WTC11 (cell line): ENCODE measurements at regions not wholly inside any gene's neighbourhood (a gene's known extent, or its start where the extent isn't known, plus 50 kb on each side); places are given as distances from the start of the nearest gene placed in this dataset.
"Not testable (repeated sequence)": the region's sequence is repeated elsewhere in the genome, so short reads cannot be mapped to it uniquely, and the experiment has no call there.

Experiments
- ATAC-seq: fragments of 200-7000 bp; cut with Tn5 transposase; 2 replicates; pipeline ENCODE4 v1.10.0; 2021; ENCODE audit warnings: mild to moderate bottlenecking, moderate library complexity
- CTCF ChIA-PET: fragments of 300-600 bp; sonication (Branson Sonifier 250); formaldehyde crosslinking; loops from one replicate; lab custom pipeline; 2021; ENCODE audit warnings: antibody characterized with exemption; lab: Charles Lee
- POLR2A ChIA-PET: fragments of 350-600 bp; sonication (Branson Sonifier 250); formaldehyde crosslinking; loops from one replicate; lab custom pipeline; 2021; ENCODE audit warnings: antibody characterized with exemption; lab: Charles Lee
- DNase-seq: peaks from one replicate; pipeline ENCODE4 v3.0.0; 2021; ENCODE audit warnings: low spot score
- H3K27ac Mint-ChIP-seq: 2 replicates; pipeline ENCODE4 v1.8.0; 2021; ENCODE audit warnings: mixed read lengths
- H3K27me3 Mint-ChIP-seq: 2 replicates; pipeline ENCODE4 v1.8.0; 2021; ENCODE audit warnings: low read depth, mild to moderate bottlenecking, moderate library complexity, mixed read lengths
- H3K36me3 Mint-ChIP-seq: 2 replicates; pipeline ENCODE4 v1.8.0; 2021; ENCODE audit warnings: mixed read lengths
- H3K4me1 Mint-ChIP-seq: 2 replicates; pipeline ENCODE4 v1.8.0; 2022; ENCODE audit warnings: mixed read lengths
- H3K4me3 Mint-ChIP-seq: 2 replicates; pipeline ENCODE4 v1.8.0; 2021; ENCODE audit warnings: mild to moderate bottlenecking, moderate library complexity, mixed read lengths
- H3K9me3 Mint-ChIP-seq: 2 replicates; pipeline ENCODE4 v1.8.0; 2021; ENCODE audit warnings: mixed read lengths
- CBFB ChIP-seq: sonication (generic); formaldehyde crosslinking; IDR thresholded peaks from 2 replicates; pipeline ENCODE4 v1.8.1; 2022; ENCODE audit warnings: mild to moderate bottlenecking, low read depth, missing genetic modification reagents
- CREB1 ChIP-seq: sonication (generic); formaldehyde crosslinking; IDR thresholded peaks from 2 replicates; pipeline ENCODE4 v1.8.0; 2023; ENCODE audit warnings: mild to moderate bottlenecking, missing genetic modification reagents
- ERG ChIP-seq: fragments of 250-450 bp; sonication (Bioruptor Pico); IDR thresholded peaks from 2 replicates; pipeline ENCODE4 v1.8.0; 2021; ENCODE audit warnings: mild to moderate bottlenecking
- ESRRA ChIP-seq: sonication (generic); formaldehyde crosslinking; IDR thresholded peaks from 2 replicates; pipeline ENCODE4 v1.8.1; 2022; ENCODE audit warnings: mild to moderate bottlenecking, missing genetic modification reagents, borderline replicate concordance
- GRHL2 ChIP-seq: fragments of 250-450 bp; sonication (Bioruptor Pico); IDR thresholded peaks from 2 replicates; pipeline ENCODE4 v1.8.0; 2022; ENCODE audit warnings: mild to moderate bottlenecking, moderate library complexity; ENCODE audit not compliant: insufficient replicate concordance, severe bottlenecking
- MYBL2 ChIP-seq: sonication (generic); formaldehyde crosslinking; IDR thresholded peaks from 2 replicates; pipeline ENCODE4 v1.8.1; 2023; ENCODE audit warnings: mild to moderate bottlenecking, moderate library complexity, missing genetic modification reagents
- NFE2L1 ChIP-seq: sonication (generic); formaldehyde crosslinking; IDR thresholded peaks from 2 replicates; pipeline ENCODE4 v1.8.1; 2023; ENCODE audit warnings: missing genetic modification reagents
- PRDM15 ChIP-seq: sonication (generic); formaldehyde crosslinking; IDR thresholded peaks from 2 replicates; pipeline ENCODE4 v1.8.0; 2022; ENCODE audit warnings: missing genetic modification reagents
- SMAD3 ChIP-seq: sonication (generic); formaldehyde crosslinking; IDR thresholded peaks from 2 replicates; pipeline ENCODE4 v1.8.0; 2022; ENCODE audit warnings: missing genetic modification reagents, mild to moderate bottlenecking, borderline replicate concordance
- TEAD1 ChIP-seq: sonication (generic); formaldehyde crosslinking; IDR thresholded peaks from 2 replicates; pipeline ENCODE4 v1.8.0; 2022; ENCODE audit warnings: mild to moderate bottlenecking, missing genetic modification reagents
- TEAD4 ChIP-seq: sonication (generic); formaldehyde crosslinking; IDR thresholded peaks from 2 replicates; pipeline ENCODE4 v1.8.0; 2022; ENCODE audit warnings: mild to moderate bottlenecking, missing genetic modification reagents
- ZNF263 ChIP-seq: sonication (generic); formaldehyde crosslinking; IDR thresholded peaks from 2 replicates; pipeline ENCODE4 v1.8.1; 2022; ENCODE audit warnings: low read depth, mild to moderate bottlenecking, moderate library complexity, missing genetic modification reagents
- ZNF532 ChIP-seq: fragments of 250-450 bp; sonication (Bioruptor Pico); IDR thresholded peaks from 2 replicates; pipeline ENCODE4 v1.9.0; 2021; ENCODE audit warnings: mild to moderate bottlenecking, borderline replicate concordance
- TF ChIP-seq, protein P1 (sequence below): sonication (generic); formaldehyde crosslinking; IDR thresholded peaks from 2 replicates; pipeline ENCODE4 v1.8.1; 2023; ENCODE audit warnings: mild to moderate bottlenecking, moderate library complexity, missing genetic modification reagents

DNA sequence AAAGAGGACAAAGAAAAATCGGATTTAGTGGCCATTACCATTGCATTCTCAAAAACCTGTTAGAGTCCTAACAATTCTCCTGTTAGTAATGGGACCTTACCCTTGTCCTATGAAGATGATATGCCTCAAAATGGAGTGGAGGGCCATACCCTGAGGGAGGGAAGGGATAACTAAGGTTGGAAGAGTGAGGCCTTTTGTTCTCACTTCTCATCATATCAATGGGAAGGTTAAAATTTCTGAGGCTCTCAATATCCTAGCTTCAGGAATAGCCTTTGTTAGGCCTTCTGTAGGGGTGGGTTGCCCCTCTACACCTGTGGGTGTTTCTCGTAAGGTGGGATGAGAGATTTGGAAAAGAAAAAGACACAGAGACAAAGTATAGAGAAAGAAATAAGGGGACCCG, 109.4 kb upstream of the SGIP1 start:
- H3K27me3 Mint-ChIP-seq, H3K4me3 Mint-ChIP-seq, DNase-seq, CTCF ChIA-PET, POLR2A ChIA-PET: not testable (repeated sequence)
- ATAC-seq: peak; percentile 71
- peaks cover 41% of the 10 kb centered on the region for H3K9me3 Mint-ChIP-seq
- peaks cover 32% of the 10 kb centered on the region for H3K36me3 Mint-ChIP-seq
- peaks cover 24% of the 10 kb centered on the region for H3K4me1 Mint-ChIP-seq
- peak overlapping the region; percentile 90; the same call in 1 of the 2 replicates for H3K27ac Mint-ChIP-seq

- H3K9me3 Mint-ChIP-seq: peaks cover 52% of the 10 kb centered on the region
- CTCF ChIA-PET: no interaction called here
- no peak overlapping the region for H3K27ac Mint-ChIP-seq
- TF ChIP-seq GRHL2 (CRISPR knock-in tag) (no peak), TEAD1 (CRISPR knock-in tag) (no peak), PRDM15 (CRISPR knock-in tag) (no peak), ERG (CRISPR knock-in tag) (no peak), TEAD4 (no peak), MYBL2 (CRISPR knock-in tag) (no peak), NFE2L1 (CRISPR knock-in tag) (no peak), ZNF263 (CRISPR knock-in tag) (no peak), ESRRA (CRISPR knock-in tag) (no peak), CBFB (CRISPR knock-in tag) (no peak), CREB1 (no peak), SMAD3 (CRISPR knock-in tag) (no peak), ZNF532 (CRISPR knock-in tag) (no peak)
- TF ChIP-seq, protein P1, sequence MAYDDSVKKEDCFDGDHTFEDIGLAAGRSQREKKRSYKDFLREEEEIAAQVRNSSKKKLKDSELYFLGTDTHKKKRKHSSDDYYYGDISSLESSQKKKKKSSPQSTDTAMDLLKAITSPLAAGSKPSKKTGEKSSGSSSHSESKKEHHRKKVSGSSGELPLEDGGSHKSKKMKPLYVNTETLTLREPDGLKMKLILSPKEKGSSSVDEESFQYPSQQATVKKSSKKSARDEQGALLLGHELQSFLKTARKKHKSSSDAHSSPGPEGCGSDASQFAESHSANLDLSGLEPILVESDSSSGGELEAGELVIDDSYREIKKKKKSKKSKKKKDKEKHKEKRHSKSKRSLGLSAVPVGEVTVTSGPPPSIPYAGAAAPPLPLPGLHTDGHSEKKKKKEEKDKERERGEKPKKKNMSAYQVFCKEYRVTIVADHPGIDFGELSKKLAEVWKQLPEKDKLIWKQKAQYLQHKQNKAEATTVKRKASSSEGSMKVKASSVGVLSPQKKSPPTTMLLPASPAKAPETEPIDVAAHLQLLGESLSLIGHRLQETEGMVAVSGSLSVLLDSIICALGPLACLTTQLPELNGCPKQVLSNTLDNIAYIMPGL (CRISPR knock-in tag): no peak
- peaks cover 24% of the 10 kb centered on the region for H3K4me1 Mint-ChIP-seq
- no peak for ATAC-seq
- peaks cover 5% of the 10 kb centered on the region for H3K27me3 Mint-ChIP-seq
- no peak overlapping the region for H3K4me3 Mint-ChIP-seq
- DNase-seq: no peak
- H3K36me3 Mint-ChIP-seq: peaks cover 49% of the 10 kb centered on the region
- POLR2A ChIA-PET: interaction anchor here (0.6 kb wide), 1 partner anchor 206 kb away, joined by 3 read pairs; no protein-coding TSS in a partner anchor
Measured at GRCh38 chr1:66426239-66426853, 107.6 kb upstream of the SGIP1 start.

DNA sequence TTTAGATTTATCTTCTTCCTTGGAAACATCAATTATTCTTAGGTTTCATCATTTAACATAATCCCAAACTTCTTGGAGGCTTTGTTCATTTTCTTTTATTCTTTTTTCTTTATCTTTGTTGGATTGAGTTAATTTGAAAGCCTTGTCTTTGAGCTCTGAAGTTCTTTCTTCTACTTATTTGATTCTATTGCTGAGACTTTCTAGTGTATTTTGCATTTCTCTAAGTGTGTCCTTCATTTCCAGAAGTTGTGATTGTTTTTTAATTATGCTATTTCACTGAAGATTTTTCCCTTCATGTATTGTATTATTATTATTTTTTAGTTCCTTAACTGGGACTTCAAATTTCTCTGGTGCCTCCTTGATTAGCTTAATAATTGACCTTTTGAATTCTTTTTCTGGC, 103.1 kb upstream of the SGIP1 start:
- H3K27me3 Mint-ChIP-seq, H3K4me3 Mint-ChIP-seq, CTCF ChIA-PET, H3K27ac Mint-ChIP-seq, POLR2A ChIA-PET, ATAC-seq, DNase-seq: not testable (repeated sequence)
- H3K9me3 Mint-ChIP-seq: peaks cover 51% of the 10 kb centered on the region
- H3K36me3 Mint-ChIP-seq: peaks cover 52% of the 10 kb centered on the region
- peaks cover 26% of the 10 kb centered on the region for H3K4me1 Mint-ChIP-seq
